ENCODE measurements at regions not wholly inside any gene's neighbourhood (a gene's known extent, or its start where the extent isn't known, plus 50 kb on each side); places are given as distances from the start of the nearest gene placed in this dataset.

GRCh38 chr18:72410399-72410798, 133.7 kb downstream of the CBLN2 start:
- TF ChIP-seq CTCF (IDR thresholded peaks at IDR 0.05), result no peak
- TF ChIP-seq POLR2A (IDR thresholded peaks at IDR 0.05), result no peak

Measured in uterus (tissue), 2 donors.